Urinary bladder (tissue), 3 donors: ENCODE measurements at regions not wholly inside any gene's neighbourhood (a gene's known extent, or its start where the extent isn't known, plus 50 kb on each side); places are given as distances from the start of the nearest gene placed in this dataset.
"Not testable (repeated sequence)": the region's sequence is repeated elsewhere in the genome, so short reads cannot be mapped to it uniquely, and the experiment has no call there.

Source experiments
- DNase-seq: peaks from one replicate; pipeline ENCODE4 v3.0.0-alpha.2; 2015; ENCODE audit errors: extremely low spot score
- H3K27ac ChIP-seq: one replicate; pipeline ENCODE4 v1.5.1; 2013; ENCODE audit warnings: low read depth, mild to moderate bottlenecking, moderate library complexity
- H3K36me3 ChIP-seq: one replicate; pipeline ENCODE4 v1.6.1; 2013; ENCODE audit warnings: mild to moderate bottlenecking, moderate library complexity; ENCODE audit not compliant: insufficient read depth
- H3K4me1 ChIP-seq: one replicate; pipeline ENCODE4 v1.6.1; 2013; ENCODE audit warnings: mild to moderate bottlenecking, moderate library complexity; ENCODE audit not compliant: insufficient read depth
- H3K4me3 ChIP-seq: one replicate; pipeline ENCODE4 v1.5.1; 2013; ENCODE audit warnings: low read depth, low read length
- WGBS: extraction: QIAGEN DNeasy Blood & Tissue Kit; methylation state at CpG from one replicate; pipeline ENCODE4 v1.1.7; 2013; 5-methylcytosine and 5-hydroxymethylcytosine counted together
- donor health status: healthy with polysubstance abuse.
- donor health status: healthy.

- Histone ChIP-seq H3K4me3 (no peak overlapping the region), H3K4me1 (no peaks in the 10 kb centered on the region), H3K27ac (no peak overlapping the region), H3K36me3 (no peaks in the 10 kb centered on the region)
- DNase-seq, result no peak
- WGBS, result 66% methylated on average over 11 of the region's 11 CpGs
Observed at GRCh38 chr9:40913096-40913719, 215.3 kb downstream of the FOXD4L6 start.

- not testable (repeated sequence) for H3K4me1 ChIP-seq, H3K36me3 ChIP-seq, H3K27ac ChIP-seq, H3K4me3 ChIP-seq, DNase-seq
- 77% methylated on average over 4 of the region's 4 CpGs for WGBS
Observed at GRCh38 chr9:40912679-40913078, 215.8 kb downstream of the FOXD4L6 start.

GRCh38 chr9:40911647-40912046, 216.8 kb downstream of the FOXD4L6 start:
- no peak for DNase-seq
- no peak overlapping the region for H3K4me3 ChIP-seq
- no peaks in the 10 kb centered on the region for H3K36me3 ChIP-seq
- 80% methylated on average over 5 of the region's 5 CpGs for WGBS
- no peak overlapping the region for H3K27ac ChIP-seq
- H3K4me1 ChIP-seq, result no peaks in the 10 kb centered on the region

- not testable (repeated sequence) for H3K4me3 ChIP-seq, H3K27ac ChIP-seq, H3K36me3 ChIP-seq, DNase-seq, H3K4me1 ChIP-seq
- WGBS, result 75% methylated on average over 8 of the region's 8 CpGs
Observed at GRCh38 chr9:40910995-40911394, 217.5 kb downstream of the FOXD4L6 start.

GRCh38 chr9:40909821-40910220, 218.7 kb downstream of the FOXD4L6 start:
- no peak for DNase-seq
- 87% methylated on average over 4 of the region's 4 CpGs for WGBS
- H3K4me3 ChIP-seq, result no peak overlapping the region
- H3K36me3 ChIP-seq, result no peaks in the 10 kb centered on the region
- H3K27ac ChIP-seq, result no peak overlapping the region
- H3K4me1 ChIP-seq, result no peaks in the 10 kb centered on the region

GRCh38 chr9:40909111-40909510, 219.4 kb downstream of the FOXD4L6 start:
- not testable (repeated sequence) for H3K36me3 ChIP-seq, H3K4me1 ChIP-seq, H3K27ac ChIP-seq, H3K4me3 ChIP-seq, DNase-seq
- WGBS, result 86% methylated on average over 8 of the region's 8 CpGs

GRCh38 chr9:40907657-40908624, 220.5 kb downstream of the FOXD4L6 start:
- WGBS, result 75% methylated on average over 15 of the region's 16 CpGs
- no peak for DNase-seq
- no peak overlapping the region for H3K4me3 ChIP-seq
- no peaks in the 10 kb centered on the region for H3K4me1 ChIP-seq
- no peak overlapping the region for H3K27ac ChIP-seq
- H3K36me3 ChIP-seq, result no peaks in the 10 kb centered on the region

- not testable (repeated sequence) for H3K27ac ChIP-seq, H3K4me3 ChIP-seq, H3K36me3 ChIP-seq, H3K4me1 ChIP-seq, DNase-seq
- 60% methylated on average over 5 of the region's 5 CpGs for WGBS
Observed at GRCh38 chr9:40906879-40907278, 221.6 kb downstream of the FOXD4L6 start.

- H3K27ac ChIP-seq, DNase-seq, H3K4me1 ChIP-seq, H3K4me3 ChIP-seq, H3K36me3 ChIP-seq: not testable (repeated sequence)
- 77% methylated on average over 2 of the region's 2 CpGs for WGBS
Observed at GRCh38 chr9:40892315-40892714, 236.2 kb downstream of the FOXD4L6 start.

GRCh38 chr9:40885858-40886257, 242.6 kb downstream of the FOXD4L6 start:
- H3K4me1 ChIP-seq, DNase-seq: not testable (repeated sequence)
- WGBS, result 87% methylated on average over 14 of the region's 14 CpGs

GRCh38 chr9:40884902-40885490, 243.5 kb downstream of the FOXD4L6 start:
- H3K27ac ChIP-seq, H3K36me3 ChIP-seq, DNase-seq, H3K4me3 ChIP-seq, H3K4me1 ChIP-seq: not testable (repeated sequence)
- 86% methylated on average over 18 of the region's 18 CpGs for WGBS

More at GRCh38 chr9:40885858-40886257, 242.6 kb downstream of the FOXD4L6 start:
- not testable (repeated sequence) for H3K36me3 ChIP-seq, H3K4me3 ChIP-seq, H3K27ac ChIP-seq

- WGBS, result 95% methylated on average over 40 of the region's 40 CpGs
- no peak for DNase-seq
Observed at GRCh38 chr9:40884072-40884901, 244.2 kb downstream of the FOXD4L6 start.

GRCh38 chr9:40883423-40884071, 244.9 kb downstream of the FOXD4L6 start:
- not testable (repeated sequence) for H3K27ac ChIP-seq, H3K36me3 ChIP-seq, H3K4me1 ChIP-seq, DNase-seq, H3K4me3 ChIP-seq
- 93% methylated on average over 20 of the region's 20 CpGs for WGBS

More at GRCh38 chr9:40884072-40884901, 244.2 kb downstream of the FOXD4L6 start:
- Histone ChIP-seq H3K36me3 (no peaks in the 10 kb centered on the region), H3K4me1 (no peaks in the 10 kb centered on the region), H3K4me3 (no peak overlapping the region), H3K27ac (no peak overlapping the region)
